ENCODE measurements at regions not wholly inside any gene's neighbourhood (a gene's known extent, or its start where the extent isn't known, plus 50 kb on each side); places are given as distances from the start of the nearest gene placed in this dataset.

DNA sequence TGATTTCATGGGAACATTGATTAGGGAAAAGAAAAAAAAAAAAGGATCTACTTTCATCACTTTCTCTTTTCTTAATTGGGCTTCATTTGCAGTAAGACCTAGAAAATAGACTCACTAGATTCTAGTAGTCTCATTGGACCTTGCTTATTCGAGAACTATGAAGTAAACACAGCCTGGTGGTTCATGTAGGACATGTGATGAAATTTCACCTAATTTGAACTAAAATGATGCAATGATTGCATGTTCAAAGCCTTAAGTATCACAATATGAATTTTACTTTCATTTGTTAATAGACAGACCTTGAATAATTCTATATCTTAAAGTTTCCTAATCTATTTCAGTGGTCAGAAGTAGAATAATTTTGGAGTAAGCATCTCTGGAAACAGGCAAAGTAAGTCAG lies 688.9 kb upstream of the NRXN1 start:
- H2AFZ ChIP-seq = no peak overlapping the region
- H3K79me2 ChIP-seq (ENCODE audit: low read depth) = no peaks in the 10 kb centered on the region
- no peak overlapping the region for H3K4me2 ChIP-seq
- no peaks in the 10 kb centered on the region for H3F3A ChIP-seq (ENCODE audit: insufficient read depth, low read depth)
- no TSS peak for BruUV-seq (replicated peaks)
- ChIA-PET CTCF (no interaction called here), POLR2A (ENCODE audit: unreplicated experiment) (no interaction called here)
- intact Hi-C loops (cut with micrococcal nuclease; ENCODE audit: unreplicated experiment) = no loop called here
- H3K9me2 ChIP-seq (ENCODE audit: insufficient read depth) = no peaks in the 10 kb centered on the region
- no peaks in the 10 kb centered on the region for H3K4me1 ChIP-seq (replicated peaks; ENCODE audit: insufficient read depth)
- TF ChIP-seq EZH2 (IDR thresholded peaks at IDR 0.05; ENCODE audit: low read depth) = no peak
- TF ChIP-seq, protein P1, sequence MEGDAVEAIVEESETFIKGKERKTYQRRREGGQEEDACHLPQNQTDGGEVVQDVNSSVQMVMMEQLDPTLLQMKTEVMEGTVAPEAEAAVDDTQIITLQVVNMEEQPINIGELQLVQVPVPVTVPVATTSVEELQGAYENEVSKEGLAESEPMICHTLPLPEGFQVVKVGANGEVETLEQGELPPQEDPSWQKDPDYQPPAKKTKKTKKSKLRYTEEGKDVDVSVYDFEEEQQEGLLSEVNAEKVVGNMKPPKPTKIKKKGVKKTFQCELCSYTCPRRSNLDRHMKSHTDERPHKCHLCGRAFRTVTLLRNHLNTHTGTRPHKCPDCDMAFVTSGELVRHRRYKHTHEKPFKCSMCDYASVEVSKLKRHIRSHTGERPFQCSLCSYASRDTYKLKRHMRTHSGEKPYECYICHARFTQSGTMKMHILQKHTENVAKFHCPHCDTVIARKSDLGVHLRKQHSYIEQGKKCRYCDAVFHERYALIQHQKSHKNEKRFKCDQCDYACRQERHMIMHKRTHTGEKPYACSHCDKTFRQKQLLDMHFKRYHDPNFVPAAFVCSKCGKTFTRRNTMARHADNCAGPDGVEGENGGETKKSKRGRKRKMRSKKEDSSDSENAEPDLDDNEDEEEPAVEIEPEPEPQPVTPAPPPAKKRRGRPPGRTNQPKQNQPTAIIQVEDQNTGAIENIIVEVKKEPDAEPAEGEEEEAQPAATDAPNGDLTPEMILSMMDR (conservative IDR thresholded peaks at IDR 0.05) = no peak
- H3K27me3 ChIP-seq (ENCODE audit: insufficient read depth, low read depth) = no peaks in the 10 kb centered on the region
- no peak overlapping the region for H3K4me3 ChIP-seq
- H3K27ac ChIP-seq = no peak overlapping the region
- DNase-seq = no peak
- H3K36me3 ChIP-seq (ENCODE audit: low read depth) = no peaks in the 10 kb centered on the region
- no peaks in the 10 kb centered on the region for H3K9me3 ChIP-seq (ENCODE audit: insufficient read depth, low read depth)
- H4K20me1 ChIP-seq (ENCODE audit: insufficient read depth) = no peaks in the 10 kb centered on the region

DNA sequence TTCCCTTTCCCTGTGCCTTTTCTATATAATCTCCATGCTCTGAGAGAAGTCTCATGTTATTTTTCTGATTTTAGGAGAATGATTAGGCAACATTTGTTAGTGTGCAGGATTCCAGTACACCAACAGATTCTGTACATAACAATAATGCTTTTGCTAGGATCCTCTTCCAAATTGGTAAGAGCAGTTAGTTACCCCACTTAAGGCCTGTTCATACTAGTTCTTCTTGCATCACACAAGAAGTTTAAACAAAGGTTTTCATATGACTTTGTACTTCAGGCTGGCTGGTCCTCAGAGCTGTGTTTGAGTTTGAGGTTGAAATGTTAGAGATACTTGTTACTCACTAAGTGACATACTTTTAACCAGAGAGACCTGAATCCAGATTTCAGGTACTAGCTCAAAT lies 686.9 kb upstream of the NRXN1 start:
- Histone ChIP-seq H3K9me2 (ENCODE audit: insufficient read depth) (no peaks in the 10 kb centered on the region), H3K4me2 (no peak overlapping the region), H3K36me3 (ENCODE audit: low read depth) (no peaks in the 10 kb centered on the region), H3K27ac (no peak overlapping the region), H2AFZ (no peak overlapping the region), H3K9me3 (ENCODE audit: insufficient read depth, low read depth) (no peaks in the 10 kb centered on the region), H4K20me1 (ENCODE audit: insufficient read depth) (no peaks in the 10 kb centered on the region), H3K4me3 (no peak overlapping the region), H3K4me1 (replicated peaks; ENCODE audit: insufficient read depth) (no peaks in the 10 kb centered on the region), H3K27me3 (ENCODE audit: insufficient read depth, low read depth) (no peaks in the 10 kb centered on the region), H3K79me2 (ENCODE audit: low read depth) (no peaks in the 10 kb centered on the region), H3F3A (ENCODE audit: insufficient read depth, low read depth) (no peaks in the 10 kb centered on the region)
- no peak for DNase-seq
- POLR2A ChIA-PET (ENCODE audit: unreplicated experiment) = no interaction called here
- intact Hi-C loops (cut with micrococcal nuclease; ENCODE audit: unreplicated experiment) = no loop called here
- CTCF ChIA-PET = no interaction called here
- no peak for TF ChIP-seq EZH2 (IDR thresholded peaks at IDR 0.05; ENCODE audit: low read depth)
- TF ChIP-seq, protein P1 (conservative IDR thresholded peaks at IDR 0.05) = no peak
- no TSS peak for BruUV-seq (replicated peaks)

DNA sequence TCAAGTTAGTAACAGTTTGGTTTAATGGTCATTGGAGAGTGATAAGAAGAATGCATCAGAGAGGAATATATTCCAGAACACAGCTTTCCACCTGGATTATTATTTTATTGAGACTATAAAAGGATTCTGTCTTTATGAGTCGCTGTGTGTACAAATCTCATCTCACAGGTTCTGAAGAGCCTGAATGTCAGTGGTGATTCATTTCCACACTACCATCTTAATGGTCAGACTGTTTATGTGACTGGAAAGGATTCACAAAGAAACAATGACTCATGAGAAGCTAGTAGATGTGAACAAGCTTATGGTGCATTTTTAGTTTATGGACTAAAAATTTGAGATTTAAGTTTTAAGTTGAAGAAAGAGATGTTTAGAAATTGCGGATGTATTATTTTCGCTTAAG lies 685.4 kb upstream of the NRXN1 start:
- Histone ChIP-seq H3F3A (ENCODE audit: insufficient read depth, low read depth) (no peaks in the 10 kb centered on the region), H3K79me2 (ENCODE audit: low read depth) (no peaks in the 10 kb centered on the region), H3K27ac (no peak overlapping the region), H3K27me3 (ENCODE audit: insufficient read depth, low read depth) (no peaks in the 10 kb centered on the region), H3K4me3 (no peak overlapping the region), H2AFZ (no peak overlapping the region), H3K9me3 (ENCODE audit: insufficient read depth, low read depth) (no peaks in the 10 kb centered on the region), H3K4me2 (no peak overlapping the region), H3K36me3 (ENCODE audit: low read depth) (no peaks in the 10 kb centered on the region), H3K9me2 (ENCODE audit: insufficient read depth) (no peaks in the 10 kb centered on the region), H4K20me1 (ENCODE audit: insufficient read depth) (no peaks in the 10 kb centered on the region), H3K4me1 (replicated peaks; ENCODE audit: insufficient read depth) (no peaks in the 10 kb centered on the region)
- TF ChIP-seq EZH2 (IDR thresholded peaks at IDR 0.05; ENCODE audit: low read depth) = no peak
- TF ChIP-seq, protein P1 (conservative IDR thresholded peaks at IDR 0.05) = no peak
- BruUV-seq (replicated peaks) = no TSS peak
- ChIA-PET CTCF (no interaction called here), POLR2A (ENCODE audit: unreplicated experiment) (no interaction called here)
- intact Hi-C loops (cut with micrococcal nuclease; ENCODE audit: unreplicated experiment) = no loop called here
- DNase-seq = no peak

All from PC-9 (cell line).